ENCODE measurements at regions not wholly inside any gene's neighbourhood (a gene's known extent, or its start where the extent isn't known, plus 50 kb on each side); places are given as distances from the start of the nearest gene placed in this dataset.
"Not testable (repeated sequence)": the region's sequence is repeated elsewhere in the genome, so short reads cannot be mapped to it uniquely, and the experiment has no call there.

- TF ChIP-seq CTCF (IDR thresholded peaks at IDR 0.05; ENCODE audit: poor library complexity), result peak; percentile 25
- not testable (repeated sequence) for TF ChIP-seq EZH2 (IDR thresholded peaks at IDR 0.05; ENCODE audit: borderline replicate concordance)
Observed at GRCh38 chr3:153997364-153997763, 123.8 kb upstream of the ARHGEF26 start.
